PC-3 (cell line): ENCODE measurements at regions not wholly inside any gene's neighbourhood (a gene's known extent, or its start where the extent isn't known, plus 50 kb on each side); places are given as distances from the start of the nearest gene placed in this dataset.

ENCODE experiments used
- ATAC-seq: fragments of 200-7000 bp; cut with Tn5 transposase; 2 replicates; pipeline ENCODE4 v1.9.1; 2020; ENCODE audit warnings: mild to moderate bottlenecking, moderate library complexity
- BruUV-seq: library from RNA; stranded (reverse); fragments of 400-500 nt; replicated peaks from 2 replicates; lab custom pipeline; 2021; lab: Mats Ljungman, UMichigan
- CTCF ChIA-PET: fragments of 300-600 bp; sonication (Branson Sonifier 250); formaldehyde crosslinking; loops from one replicate; lab custom pipeline; 2022; ENCODE audit warnings: antibody characterized with exemption; lab: Charles Lee
- POLR2A ChIA-PET: fragments of 300-600 bp; sonication (Branson Sonifier 250); formaldehyde crosslinking; loops from one replicate; lab custom pipeline; 2022; ENCODE audit warnings: antibody characterized with exemption; ENCODE audit not compliant: unreplicated experiment; lab: Charles Lee
- DNase-seq: peaks from one replicate; pipeline ENCODE4 v3.0.0-alpha.2; 2015
- H2AFZ ChIP-seq: fragments of 300-600 bp; sonication (generic); 2 replicates; pipeline ENCODE4 v1.6.0; 2016; ENCODE audit warnings: antibody characterized with exemption, low read length
- H3F3A ChIP-seq: fragments of 300-600 bp; sonication (generic); one replicate; pipeline ENCODE4 v1.6.0; 2017; ENCODE audit warnings: antibody characterized with exemption, low read length, control low read depth, mild to moderate bottlenecking; ENCODE audit not compliant: unreplicated experiment
- H3K27ac ChIP-seq: fragments of 300-600 bp; sonication (generic); 2 replicates; pipeline ENCODE4 v1.5.1; 2016; ENCODE audit warnings: mild to moderate bottlenecking, low read length
- H3K27me3 ChIP-seq: fragments of 300-600 bp; sonication (generic); 2 replicates; pipeline ENCODE4 v1.6.1; 2016; ENCODE audit warnings: low read length, mixed read lengths
- H3K36me3 ChIP-seq: fragments of 300-600 bp; sonication (generic); 2 replicates; pipeline ENCODE4 v1.6.1; 2016; ENCODE audit warnings: low read depth, mixed run types, low read length, mixed read lengths
- H3K4me1 ChIP-seq: fragments of 300-600 bp; sonication (generic); 2 replicates; pipeline ENCODE4 v1.5.1; 2016; ENCODE audit warnings: low read length; ENCODE audit not compliant: insufficient read depth
- H3K4me2 ChIP-seq: fragments of 300-600 bp; sonication (generic); 2 replicates; pipeline ENCODE4 v1.6.0; 2016; ENCODE audit warnings: low read length
- H3K4me3 ChIP-seq: fragments of 300-600 bp; sonication (generic); 2 replicates; pipeline ENCODE4 v1.5.1; 2016; ENCODE audit warnings: mild to moderate bottlenecking, low read length, mixed read lengths
- H3K79me2 ChIP-seq: fragments of 300-600 bp; sonication (generic); 2 replicates; pipeline ENCODE4 v1.6.1; 2017; ENCODE audit warnings: low read length, mixed read lengths
- H3K9ac ChIP-seq: fragments of 300-600 bp; sonication (generic); 2 replicates; pipeline ENCODE4 v1.6.0; 2016; ENCODE audit warnings: mild to moderate bottlenecking, low read length
- H3K9me2 ChIP-seq: fragments of 300-600 bp; sonication (generic); replicated peaks from 2 replicates; pipeline ENCODE4 v1.6.1; 2016; ENCODE audit warnings: mixed run types, low read length, mixed read lengths
- H3K9me3 ChIP-seq: fragments of 300-600 bp; sonication (generic); 2 replicates; pipeline ENCODE4 v1.6.1; 2016; ENCODE audit warnings: low read length, mixed read lengths
- H4K20me1 ChIP-seq: fragments of 300-600 bp; sonication (generic); 2 replicates; pipeline ENCODE4 v1.6.1; 2016; ENCODE audit warnings: low read length, mixed read lengths
- EZH2 ChIP-seq: fragments of 300-600 bp; sonication (generic); IDR thresholded peaks from one replicate; pipeline ENCODE4 v1.6.1; 2017; ENCODE audit warnings: antibody characterized with exemption, mild to moderate bottlenecking, low read length; ENCODE audit not compliant: unreplicated experiment
- EZH2phosphoT487 ChIP-seq: fragments of 300-600 bp; sonication (generic); IDR thresholded peaks from 2 replicates; pipeline ENCODE4 v1.6.1; 2018; ENCODE audit warnings: mild to moderate bottlenecking, antibody characterized with exemption, low read length, borderline replicate concordance
- intact Hi-C: fragments of 100-400 bp; cut with micrococcal nuclease; formaldehyde crosslinking; loops from 2 replicates; pipeline ENCODE4 v1.9.0; 2023
- TF ChIP-seq, protein P1 (sequence below): fragments of 300-600 bp; sonication (generic); conservative IDR thresholded peaks from 2 replicates; pipeline ENCODE4 v1.5.1; 2017; ENCODE audit warnings: antibody characterized with exemption, low read depth, mild to moderate bottlenecking, low read length

DNA sequence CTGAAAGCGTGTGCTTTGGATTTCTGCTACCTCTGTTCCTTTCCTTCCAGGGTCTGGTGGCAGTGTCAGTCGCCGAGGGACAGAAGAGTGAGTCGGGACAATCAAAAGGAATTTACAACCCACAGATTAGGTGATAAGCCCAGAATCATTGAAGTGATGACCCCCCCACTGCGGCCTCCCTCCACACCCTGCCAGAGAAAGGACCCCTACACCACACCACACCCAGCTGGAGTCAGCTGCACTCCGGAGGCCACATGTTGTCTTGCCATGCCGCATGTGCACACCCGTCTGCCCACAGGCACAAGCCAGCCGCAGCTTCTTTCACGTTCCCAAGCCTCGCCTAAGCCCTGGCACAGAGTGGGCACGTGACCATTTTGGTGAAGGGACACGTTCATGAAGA lies 366.8 kb upstream of the SALL3 start:
- H3K27ac ChIP-seq, result no peak overlapping the region
- no peak for DNase-seq
- H3K27me3 ChIP-seq, result peaks cover 5% of the 10 kb centered on the region
- ATAC-seq, result no peak
- H3K4me2 ChIP-seq, result no peak overlapping the region
- no peaks in the 10 kb centered on the region; the same call in 1 of the 2 replicates for H3K36me3 ChIP-seq
- BruUV-seq, result no TSS peak
- H3K9me3 ChIP-seq, result no peaks in the 10 kb centered on the region
- no peak overlapping the region for H3K9ac ChIP-seq
- H3K79me2 ChIP-seq, result no peaks in the 10 kb centered on the region
- ChIA-PET CTCF (no interaction called here), POLR2A (no interaction called here)
- H3K4me1 ChIP-seq, result no peaks in the 10 kb centered on the region
- no peak for TF ChIP-seq EZH2phosphoT487
- TF ChIP-seq EZH2, result no peak
- TF ChIP-seq, protein P1, sequence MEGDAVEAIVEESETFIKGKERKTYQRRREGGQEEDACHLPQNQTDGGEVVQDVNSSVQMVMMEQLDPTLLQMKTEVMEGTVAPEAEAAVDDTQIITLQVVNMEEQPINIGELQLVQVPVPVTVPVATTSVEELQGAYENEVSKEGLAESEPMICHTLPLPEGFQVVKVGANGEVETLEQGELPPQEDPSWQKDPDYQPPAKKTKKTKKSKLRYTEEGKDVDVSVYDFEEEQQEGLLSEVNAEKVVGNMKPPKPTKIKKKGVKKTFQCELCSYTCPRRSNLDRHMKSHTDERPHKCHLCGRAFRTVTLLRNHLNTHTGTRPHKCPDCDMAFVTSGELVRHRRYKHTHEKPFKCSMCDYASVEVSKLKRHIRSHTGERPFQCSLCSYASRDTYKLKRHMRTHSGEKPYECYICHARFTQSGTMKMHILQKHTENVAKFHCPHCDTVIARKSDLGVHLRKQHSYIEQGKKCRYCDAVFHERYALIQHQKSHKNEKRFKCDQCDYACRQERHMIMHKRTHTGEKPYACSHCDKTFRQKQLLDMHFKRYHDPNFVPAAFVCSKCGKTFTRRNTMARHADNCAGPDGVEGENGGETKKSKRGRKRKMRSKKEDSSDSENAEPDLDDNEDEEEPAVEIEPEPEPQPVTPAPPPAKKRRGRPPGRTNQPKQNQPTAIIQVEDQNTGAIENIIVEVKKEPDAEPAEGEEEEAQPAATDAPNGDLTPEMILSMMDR, result no peak
- H3K4me3 ChIP-seq, result no peak overlapping the region
- H4K20me1 ChIP-seq, result no peaks in the 10 kb centered on the region
- intact Hi-C loops, result no loop called here
- H2AFZ ChIP-seq, result no peak overlapping the region
- H3F3A ChIP-seq, result no peaks in the 10 kb centered on the region
- no peaks in the 10 kb centered on the region for H3K9me2 ChIP-seq

DNA sequence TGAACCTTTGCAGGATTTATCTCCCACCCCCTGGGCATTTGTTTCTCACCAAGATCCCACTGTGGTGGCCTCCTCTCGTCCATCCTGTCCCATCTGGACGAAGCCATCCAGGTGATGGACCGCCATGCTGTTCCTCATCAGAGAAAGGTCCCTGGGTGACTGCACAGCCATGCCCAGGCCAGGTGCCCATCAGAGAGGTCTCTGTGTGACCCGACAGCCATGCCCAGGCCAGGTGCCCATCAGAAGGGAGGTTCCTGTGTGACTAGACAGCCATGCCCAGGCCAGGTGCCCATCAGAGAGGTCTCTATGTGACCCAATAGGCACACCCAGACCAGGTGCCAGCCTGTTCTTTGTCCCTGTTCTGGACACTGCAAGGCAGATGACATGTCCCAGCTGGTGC lies 360.9 kb upstream of the SALL3 start:
- no peaks in the 10 kb centered on the region for H3K27me3 ChIP-seq
- no peak overlapping the region for H3K4me3 ChIP-seq
- ChIA-PET POLR2A (no interaction called here), CTCF (no interaction called here)
- no peak overlapping the region for H3K4me2 ChIP-seq
- no peaks in the 10 kb centered on the region; the same call in 1 of the 2 replicates for H3K36me3 ChIP-seq
- no peaks in the 10 kb centered on the region for H3K79me2 ChIP-seq
- intact Hi-C loops, result no loop called here
- no peaks in the 10 kb centered on the region for H3K4me1 ChIP-seq
- H3F3A ChIP-seq, result no peaks in the 10 kb centered on the region
- H3K9me2 ChIP-seq, result no peaks in the 10 kb centered on the region
- H3K9me3 ChIP-seq, result no peaks in the 10 kb centered on the region
- no peak for TF ChIP-seq EZH2phosphoT487
- TF ChIP-seq, protein P1, result no peak
- TF ChIP-seq EZH2, result no peak
- ATAC-seq (no peak), DNase-seq (no peak)
- no TSS peak for BruUV-seq
- no peak overlapping the region for H2AFZ ChIP-seq
- no peak overlapping the region for H3K9ac ChIP-seq
- no peaks in the 10 kb centered on the region for H4K20me1 ChIP-seq
- H3K27ac ChIP-seq, result no peak overlapping the region

GRCh38 chr18:78619854-78620253 lies 359.8 kb upstream of the SALL3 start:
- no peaks in the 10 kb centered on the region for H3F3A ChIP-seq
- intact Hi-C loops, result no loop called here
- ChIA-PET CTCF (no interaction called here), POLR2A (no interaction called here)
- no TSS peak for BruUV-seq
- H3K79me2 ChIP-seq, result no peaks in the 10 kb centered on the region
- no peaks in the 10 kb centered on the region; the same call in 1 of the 2 replicates for H3K36me3 ChIP-seq
- no peak overlapping the region for H3K9ac ChIP-seq
- 0 out of 2 replicates have a peak, but pooled peaks cover 8% of the 10 kb centered on the region for H3K27me3 ChIP-seq
- H3K4me1 ChIP-seq, result no peaks in the 10 kb centered on the region
- no peak overlapping the region for H3K4me2 ChIP-seq
- H3K27ac ChIP-seq, result no peak overlapping the region
- H3K9me2 ChIP-seq, result no peaks in the 10 kb centered on the region
- TF ChIP-seq, protein P1, result no peak
- TF ChIP-seq EZH2 (no peak), EZH2phosphoT487 (no peak)
- H4K20me1 ChIP-seq, result no peaks in the 10 kb centered on the region
- H3K4me3 ChIP-seq, result no peak overlapping the region
- no peak overlapping the region for H2AFZ ChIP-seq
- DNase-seq, result no peak
- no peak for ATAC-seq
- no peaks in the 10 kb centered on the region for H3K9me3 ChIP-seq
